ENCODE measurements at regions not wholly inside any gene's neighbourhood (a gene's known extent, or its start where the extent isn't known, plus 50 kb on each side); places are given as distances from the start of the nearest gene placed in this dataset.

DNA sequence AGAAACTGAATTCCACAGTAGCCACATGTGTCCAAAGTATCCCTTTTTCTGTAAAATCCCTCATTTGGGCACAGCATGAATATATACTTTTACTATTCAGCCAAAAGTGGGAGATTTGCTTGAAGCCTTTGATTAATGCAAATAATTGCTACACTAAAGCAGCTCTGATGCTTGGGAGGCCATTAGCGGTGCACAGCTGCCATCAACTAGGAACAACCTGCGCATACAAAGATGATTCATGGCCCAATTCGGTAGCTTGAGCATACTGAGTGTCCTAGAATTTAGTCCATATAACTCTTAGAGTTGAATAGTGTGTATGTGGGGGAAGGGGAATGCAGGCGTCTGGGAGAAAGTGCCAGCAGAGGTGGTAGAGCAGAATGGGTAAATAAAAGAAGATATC lies 277.0 kb upstream of the RMST start:
- Histone ChIP-seq H3K27ac (ENCODE audit: low read depth in 2 of 2, low read length in 1 of 2) (no peak overlapping the region), H3K36me3 (replicated peaks in 1 of 2; ENCODE audit: control insufficient read depth in 1 of 2, insufficient read depth in 2 of 2, low read length in 1 of 2) (no peaks in the 10 kb centered on the region), H3K9ac (no peak overlapping the region), H3K79me2 (ENCODE audit: insufficient read depth) (no peaks in the 10 kb centered on the region), H3K4me1 (ENCODE audit: control insufficient read depth in 1 of 2, insufficient read depth in 2 of 2, low read depth in 1 of 2, low read length in 1 of 2) (no peaks in the 10 kb centered on the region), H4K20me1 (ENCODE audit: insufficient read depth) (no peaks in the 10 kb centered on the region), H3K4me2 (no peak overlapping the region), H3K9me2 (no peaks in the 10 kb centered on the region), H3K9me3 (no peaks in the 10 kb centered on the region), H3K27me3 (ENCODE audit: insufficient read depth) (no peaks in the 10 kb centered on the region), H3K4me3 (ENCODE audit: low read depth in 2 of 2, low read length in 1 of 2) (no peak overlapping the region), H2AFZ (ENCODE audit: low read depth) (no peak overlapping the region), H3F3A (replicated peaks; ENCODE audit: insufficient read depth) (no peaks in the 10 kb centered on the region)
- no peak for DNase-seq
- POLR2A ChIA-PET, result no interaction called here
- CTCF ChIA-PET, result no interaction called here
- TF ChIP-seq POLR2AphosphoS5 (IDR thresholded peaks at IDR 0.05; ENCODE audit: low read depth, low read length), result no peak
- no peak for TF ChIP-seq RCOR1 (IDR thresholded peaks at IDR 0.05; ENCODE audit: low read length)
- no peak for TF ChIP-seq FOXM1 (IDR thresholded peaks at IDR 0.05; ENCODE audit: low read depth)
- TF ChIP-seq SMC3 (IDR thresholded peaks at IDR 0.05; ENCODE audit: low read depth, low read length), result no peak
- TF ChIP-seq, protein P1, sequence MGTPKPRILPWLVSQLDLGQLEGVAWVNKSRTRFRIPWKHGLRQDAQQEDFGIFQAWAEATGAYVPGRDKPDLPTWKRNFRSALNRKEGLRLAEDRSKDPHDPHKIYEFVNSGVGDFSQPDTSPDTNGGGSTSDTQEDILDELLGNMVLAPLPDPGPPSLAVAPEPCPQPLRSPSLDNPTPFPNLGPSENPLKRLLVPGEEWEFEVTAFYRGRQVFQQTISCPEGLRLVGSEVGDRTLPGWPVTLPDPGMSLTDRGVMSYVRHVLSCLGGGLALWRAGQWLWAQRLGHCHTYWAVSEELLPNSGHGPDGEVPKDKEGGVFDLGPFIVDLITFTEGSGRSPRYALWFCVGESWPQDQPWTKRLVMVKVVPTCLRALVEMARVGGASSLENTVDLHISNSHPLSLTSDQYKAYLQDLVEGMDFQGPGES (IDR thresholded peaks at IDR 0.05; ENCODE audit: low read depth, low read length), result no peak
- TF ChIP-seq, protein P2, sequence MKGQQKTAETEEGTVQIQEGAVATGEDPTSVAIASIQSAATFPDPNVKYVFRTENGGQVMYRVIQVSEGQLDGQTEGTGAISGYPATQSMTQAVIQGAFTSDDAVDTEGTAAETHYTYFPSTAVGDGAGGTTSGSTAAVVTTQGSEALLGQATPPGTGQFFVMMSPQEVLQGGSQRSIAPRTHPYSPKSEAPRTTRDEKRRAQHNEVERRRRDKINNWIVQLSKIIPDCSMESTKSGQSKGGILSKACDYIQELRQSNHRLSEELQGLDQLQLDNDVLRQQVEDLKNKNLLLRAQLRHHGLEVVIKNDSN (IDR thresholded peaks at IDR 0.05; ENCODE audit: borderline replicate concordance, low read depth), result no peak
- no peak for TF ChIP-seq RFX5 (IDR thresholded peaks at IDR 0.05; ENCODE audit: low read length)
- TF ChIP-seq SIN3A (IDR thresholded peaks at IDR 0.05; ENCODE audit: borderline replicate concordance, low read depth, low read length), result no peak
- TF ChIP-seq, protein P3, sequence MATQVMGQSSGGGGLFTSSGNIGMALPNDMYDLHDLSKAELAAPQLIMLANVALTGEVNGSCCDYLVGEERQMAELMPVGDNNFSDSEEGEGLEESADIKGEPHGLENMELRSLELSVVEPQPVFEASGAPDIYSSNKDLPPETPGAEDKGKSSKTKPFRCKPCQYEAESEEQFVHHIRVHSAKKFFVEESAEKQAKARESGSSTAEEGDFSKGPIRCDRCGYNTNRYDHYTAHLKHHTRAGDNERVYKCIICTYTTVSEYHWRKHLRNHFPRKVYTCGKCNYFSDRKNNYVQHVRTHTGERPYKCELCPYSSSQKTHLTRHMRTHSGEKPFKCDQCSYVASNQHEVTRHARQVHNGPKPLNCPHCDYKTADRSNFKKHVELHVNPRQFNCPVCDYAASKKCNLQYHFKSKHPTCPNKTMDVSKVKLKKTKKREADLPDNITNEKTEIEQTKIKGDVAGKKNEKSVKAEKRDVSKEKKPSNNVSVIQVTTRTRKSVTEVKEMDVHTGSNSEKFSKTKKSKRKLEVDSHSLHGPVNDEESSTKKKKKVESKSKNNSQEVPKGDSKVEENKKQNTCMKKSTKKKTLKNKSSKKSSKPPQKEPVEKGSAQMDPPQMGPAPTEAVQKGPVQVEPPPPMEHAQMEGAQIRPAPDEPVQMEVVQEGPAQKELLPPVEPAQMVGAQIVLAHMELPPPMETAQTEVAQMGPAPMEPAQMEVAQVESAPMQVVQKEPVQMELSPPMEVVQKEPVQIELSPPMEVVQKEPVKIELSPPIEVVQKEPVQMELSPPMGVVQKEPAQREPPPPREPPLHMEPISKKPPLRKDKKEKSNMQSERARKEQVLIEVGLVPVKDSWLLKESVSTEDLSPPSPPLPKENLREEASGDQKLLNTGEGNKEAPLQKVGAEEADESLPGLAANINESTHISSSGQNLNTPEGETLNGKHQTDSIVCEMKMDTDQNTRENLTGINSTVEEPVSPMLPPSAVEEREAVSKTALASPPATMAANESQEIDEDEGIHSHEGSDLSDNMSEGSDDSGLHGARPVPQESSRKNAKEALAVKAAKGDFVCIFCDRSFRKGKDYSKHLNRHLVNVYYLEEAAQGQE (IDR thresholded peaks at IDR 0.05; ENCODE audit: low read depth, low read length), result no peak
- no peak for TF ChIP-seq CHD2 (IDR thresholded peaks at IDR 0.05; ENCODE audit: low read length, partially characterized antibody)
- no peak for TF ChIP-seq NRF1 (IDR thresholded peaks at IDR 0.05; ENCODE audit: low read depth, low read length)
- TF ChIP-seq GABPA (IDR thresholded peaks at IDR 0.05; ENCODE audit: low read depth), result no peak
- no peak for TF ChIP-seq RXRA (IDR thresholded peaks at IDR 0.05; ENCODE audit: borderline replicate concordance, low read depth)
- 32% methylated on average over 4 of the region's 4 CpGs for WGBS (ENCODE audit: low lambda C conversion rate)

DNA sequence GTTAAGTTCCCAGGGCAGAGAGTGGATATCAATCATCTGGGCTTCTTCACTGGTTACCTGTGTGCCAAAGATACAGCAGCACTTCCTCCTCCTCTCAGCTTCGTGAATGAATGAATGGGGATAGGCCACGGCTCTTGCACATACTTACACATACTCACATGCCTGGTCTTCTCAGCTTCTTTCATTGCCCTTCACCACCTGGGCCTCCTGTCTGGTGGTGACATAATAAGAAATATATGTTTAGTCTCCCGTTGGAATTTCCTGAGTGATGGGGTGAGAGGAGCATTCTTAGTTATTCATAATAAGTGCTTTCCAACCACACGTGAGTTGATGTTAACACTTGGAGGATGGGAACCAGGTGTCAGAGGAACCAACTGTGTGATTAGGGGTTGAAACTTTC lies 268.1 kb upstream of the RMST start:
- Histone ChIP-seq H3K27me3 (ENCODE audit: insufficient read depth) (no peaks in the 10 kb centered on the region), H3K27ac (ENCODE audit: low read depth in 2 of 2, low read length in 1 of 2) (no peak overlapping the region), H3K9me3 (no peaks in the 10 kb centered on the region), H2AFZ (ENCODE audit: low read depth) (no peak overlapping the region), H3F3A (replicated peaks; ENCODE audit: insufficient read depth) (no peaks in the 10 kb centered on the region), H3K36me3 (replicated peaks in 1 of 2; ENCODE audit: control insufficient read depth in 1 of 2, insufficient read depth in 2 of 2, low read length in 1 of 2) (no peaks in the 10 kb centered on the region), H3K9me2 (no peaks in the 10 kb centered on the region), H3K79me2 (ENCODE audit: insufficient read depth) (no peaks in the 10 kb centered on the region), H3K4me3 (ENCODE audit: low read depth in 2 of 2, low read length in 1 of 2) (no peak overlapping the region), H3K9ac (no peak overlapping the region), H4K20me1 (ENCODE audit: insufficient read depth) (no peaks in the 10 kb centered on the region), H3K4me2 (no peak overlapping the region), H3K4me1 (ENCODE audit: control insufficient read depth in 1 of 2, insufficient read depth in 2 of 2, low read depth in 1 of 2, low read length in 1 of 2) (no peaks in the 10 kb centered on the region; a peak in 1 of 4 replicates)
- TF ChIP-seq, protein P4, sequence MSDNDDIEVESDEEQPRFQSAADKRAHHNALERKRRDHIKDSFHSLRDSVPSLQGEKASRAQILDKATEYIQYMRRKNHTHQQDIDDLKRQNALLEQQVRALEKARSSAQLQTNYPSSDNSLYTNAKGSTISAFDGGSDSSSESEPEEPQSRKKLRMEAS (IDR thresholded peaks at IDR 0.05; ENCODE audit: low read depth), result no peak
- TF ChIP-seq RCOR1 (IDR thresholded peaks at IDR 0.05; ENCODE audit: low read length) (no peak), RAD21 (IDR thresholded peaks at IDR 0.05; ENCODE audit: low read length) (no peak), SIN3A (IDR thresholded peaks at IDR 0.05; ENCODE audit: borderline replicate concordance, low read depth, low read length) (no peak)
- TF ChIP-seq, protein P5, sequence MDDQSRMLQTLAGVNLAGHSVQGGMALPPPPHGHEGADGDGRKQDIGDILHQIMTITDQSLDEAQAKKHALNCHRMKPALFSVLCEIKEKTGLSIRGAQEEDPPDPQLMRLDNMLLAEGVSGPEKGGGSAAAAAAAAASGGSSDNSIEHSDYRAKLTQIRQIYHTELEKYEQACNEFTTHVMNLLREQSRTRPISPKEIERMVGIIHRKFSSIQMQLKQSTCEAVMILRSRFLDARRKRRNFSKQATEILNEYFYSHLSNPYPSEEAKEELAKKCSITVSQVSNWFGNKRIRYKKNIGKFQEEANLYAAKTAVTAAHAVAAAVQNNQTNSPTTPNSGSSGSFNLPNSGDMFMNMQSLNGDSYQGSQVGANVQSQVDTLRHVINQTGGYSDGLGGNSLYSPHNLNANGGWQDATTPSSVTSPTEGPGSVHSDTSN (IDR thresholded peaks at IDR 0.05), result no peak
- 12% methylated on average over 4 of the region's 4 CpGs for WGBS (ENCODE audit: low lambda C conversion rate)
- CTCF ChIA-PET, result no interaction called here
- POLR2A ChIA-PET, result no interaction called here
- no peak for DNase-seq
